Trophoblast cell (in vitro differentiated cells and primary cell): ENCODE measurements at regions not wholly inside any gene's neighbourhood (a gene's known extent, or its start where the extent isn't known, plus 50 kb on each side); places are given as distances from the start of the nearest gene placed in this dataset.

Source experiments
- DNase-seq, 2 donors: peaks; one replicate each; pipeline ENCODE4 v3.0.0-alpha.2; 2016
- H2AFZ ChIP-seq: 2 replicates; pipeline ENCODE4 v1.6.1; 2013; ENCODE audit warnings: low read length, moderate library complexity, mild to moderate bottlenecking; ENCODE audit not compliant: insufficient read depth, poor library complexity
- H2AK5ac ChIP-seq: 2 replicates; pipeline ENCODE4 v1.6.1; 2013; ENCODE audit warnings: mild to moderate bottlenecking, low read length
- H2BK120ac ChIP-seq: 2 replicates; pipeline ENCODE4 v1.6.1; 2013; ENCODE audit warnings: low read length, mild to moderate bottlenecking, moderate library complexity; ENCODE audit not compliant: insufficient read depth, poor library complexity
- H2BK12ac ChIP-seq: 2 replicates; pipeline ENCODE4 v1.6.1; 2013; ENCODE audit warnings: mild to moderate bottlenecking, low read length, moderate library complexity
- H2BK5ac ChIP-seq: 2 replicates; pipeline ENCODE4 v1.6.1; 2013; ENCODE audit warnings: low read length, low read depth, moderate library complexity, mild to moderate bottlenecking; ENCODE audit not compliant: poor library complexity
- H3K14ac ChIP-seq: 2 replicates; pipeline ENCODE4 v1.6.1; 2013; ENCODE audit warnings: mild to moderate bottlenecking, low read length
- H3K18ac ChIP-seq: 2 replicates; pipeline ENCODE4 v1.6.1; 2013; ENCODE audit warnings: mild to moderate bottlenecking, low read length
- H3K23ac ChIP-seq: 2 replicates; pipeline ENCODE4 v1.6.1; 2013; ENCODE audit warnings: low read length
- H3K27ac ChIP-seq: 2 replicates; pipeline ENCODE4 v1.5.1; 2013; ENCODE audit warnings: low read depth, mild to moderate bottlenecking, inconsistent platforms, low read length, moderate library complexity
- H3K27me3 ChIP-seq: 2 replicates; pipeline ENCODE4 v1.6.1; 2013; ENCODE audit warnings: inconsistent platforms, mild to moderate bottlenecking, low read length, moderate library complexity; ENCODE audit not compliant: insufficient read depth
- H3K36me3 ChIP-seq, 2 experiments: 1 replicate in 1 of 2; 2 replicates in 1 of 2; pipeline ENCODE4 v1.6.1; 2013; ENCODE audit warnings: low read length in 2 of 2, mild to moderate bottlenecking in 2 of 2, moderate library complexity in 1 of 2; ENCODE audit not compliant: insufficient read depth in 2 of 2, control insufficient read depth in 1 of 2
- H3K4ac ChIP-seq: 2 replicates; pipeline ENCODE4 v1.6.1; 2013; ENCODE audit warnings: low read depth, mild to moderate bottlenecking, low read length, moderate library complexity
- H3K4me1 ChIP-seq, 2 experiments: 1 replicate in 1 of 2; 2 replicates in 1 of 2; pipeline ENCODE4 v1.6.1; 2013; ENCODE audit warnings: low read length in 2 of 2, mild to moderate bottlenecking in 2 of 2, moderate library complexity in 1 of 2; ENCODE audit not compliant: insufficient read depth in 2 of 2, control insufficient read depth in 1 of 2
- H3K4me2 ChIP-seq: 2 replicates; pipeline ENCODE4 v1.6.1; 2013; ENCODE audit warnings: inconsistent platforms, mild to moderate bottlenecking, low read length, moderate library complexity
- H3K4me3 ChIP-seq: 2 replicates; pipeline ENCODE4 v1.5.1; 2013; ENCODE audit warnings: mild to moderate bottlenecking, low read depth, low read length, inconsistent platforms
- H3K79me1 ChIP-seq: one replicate; pipeline ENCODE4 v1.6.1; 2013; ENCODE audit warnings: low read length
- H3K79me2 ChIP-seq: 2 replicates; pipeline ENCODE4 v1.6.1; 2013; ENCODE audit warnings: low read length, mild to moderate bottlenecking; ENCODE audit not compliant: control insufficient read depth, insufficient read depth, poor library complexity
- H3K9ac ChIP-seq: 2 replicates; pipeline ENCODE4 v1.6.1; 2013; ENCODE audit warnings: mild to moderate bottlenecking, low read length
- H3K9me3 ChIP-seq: 2 replicates; pipeline ENCODE4 v1.6.1; 2013; ENCODE audit warnings: low read depth, mild to moderate bottlenecking, control low read depth, inconsistent platforms, low read length; ENCODE audit not compliant: insufficient read depth
- H4K12ac ChIP-seq: 2 replicates; pipeline ENCODE4 v1.6.1; 2013; ENCODE audit warnings: low read depth, mild to moderate bottlenecking, low read length, moderate library complexity
- H4K8ac ChIP-seq: 2 replicates; pipeline ENCODE4 v1.6.1; 2013; ENCODE audit warnings: low read depth, mild to moderate bottlenecking, low read length, moderate library complexity
- H4K91ac ChIP-seq: one replicate; pipeline ENCODE4 v1.6.1; 2013; ENCODE audit warnings: low read depth, mild to moderate bottlenecking, low read length, moderate library complexity
- WGBS: extraction: QIAGEN DNeasy Blood & Tissue Kit; methylation state at CpG from one replicate; pipeline ENCODE4 v1.1.7; 2013; ENCODE audit warnings: missing lambda C conversion rate; ENCODE audit not compliant: insufficient read length, insufficient coverage; ENCODE audit errors: extremely low coverage; 5-methylcytosine and 5-hydroxymethylcytosine counted together

GRCh38 chr12:83758888-83759631 is 1072.4 kb downstream of the TMTC2 start:
- WGBS = no CpG with 5 or more reads among the region's 5 CpGs
- no peak overlapping the region for H3K27ac ChIP-seq
- no peak overlapping the region for H3K4ac ChIP-seq

GRCh38 chr12:83753904-83754303 is 1067.2 kb downstream of the TMTC2 start:
- Histone ChIP-seq H3K36me3 (no peaks in the 10 kb centered on the region), H3K23ac (no peak overlapping the region), H3K27me3 (no peaks in the 10 kb centered on the region), H3K4ac (no peak overlapping the region), H4K8ac (no peak overlapping the region), H3K14ac (no peak overlapping the region), H3K4me1 (no peaks in the 10 kb centered on the region), H2BK12ac (no peak overlapping the region), H2BK5ac (no peak overlapping the region), H4K91ac (no peak overlapping the region), H3K9me3 (no peaks in the 10 kb centered on the region), H3K79me1 (no peaks in the 10 kb centered on the region), H2AFZ (no peak overlapping the region), H3K9ac (no peak overlapping the region), H2BK120ac (no peak overlapping the region), H2AK5ac (no peak overlapping the region), H3K4me2 (no peak overlapping the region), H3K27ac (no peak overlapping the region), H3K4me3 (no peak overlapping the region), H3K79me2 (no peaks in the 10 kb centered on the region), H3K18ac (no peak overlapping the region), H4K12ac (no peak overlapping the region)
- no peak for DNase-seq
- WGBS = no CpG with 5 or more reads among the region's 1 CpG

More at GRCh38 chr12:83758888-83759631, 1072.4 kb downstream of the TMTC2 start:
- Histone ChIP-seq H3K18ac (no peak overlapping the region), H3K4me2 (no peak overlapping the region), H2BK120ac (no peak overlapping the region), H3K79me2 (no peaks in the 10 kb centered on the region), H3K14ac (no peak overlapping the region), H3K9ac (no peak overlapping the region), H3K23ac (no peak overlapping the region), H2BK12ac (no peak overlapping the region), H2BK5ac (no peak overlapping the region), H3K27me3 (no peaks in the 10 kb centered on the region), H2AK5ac (no peak overlapping the region), H3K4me1 (peaks cover 3% of the 10 kb centered on the region in 2 experiments), H2AFZ (no peak overlapping the region), H3K79me1 (peaks cover 1% of the 10 kb centered on the region), H4K91ac (no peak overlapping the region), H3K4me3 (no peak overlapping the region), H4K12ac (no peak overlapping the region), H3K36me3 (no peaks in the 10 kb centered on the region), H3K9me3 (no peaks in the 10 kb centered on the region), H4K8ac (no peak overlapping the region)
- no peak for DNase-seq

GRCh38 chr12:83753205-83753604 is 1066.5 kb downstream of the TMTC2 start:
- Histone ChIP-seq H3K27ac (no peak overlapping the region), H3K18ac (no peak overlapping the region), H2AK5ac (no peak overlapping the region), H3K79me2 (no peaks in the 10 kb centered on the region), H3K4ac (no peak overlapping the region), H2BK120ac (no peak overlapping the region), H3K9ac (no peak overlapping the region), H4K12ac (no peak overlapping the region), H3K27me3 (no peaks in the 10 kb centered on the region), H2BK5ac (no peak overlapping the region), H4K91ac (no peak overlapping the region), H2AFZ (no peak overlapping the region), H3K4me3 (no peak overlapping the region), H4K8ac (no peak overlapping the region), H3K79me1 (no peaks in the 10 kb centered on the region), H3K36me3 (no peaks in the 10 kb centered on the region), H3K4me1 (no peaks in the 10 kb centered on the region), H3K23ac (no peak overlapping the region), H3K4me2 (no peak overlapping the region), H3K14ac (no peak overlapping the region), H2BK12ac (no peak overlapping the region), H3K9me3 (no peaks in the 10 kb centered on the region)
- no peak for DNase-seq
- WGBS = no CpG with 5 or more reads among the region's 3 CpGs

GRCh38 chr12:83739607-83740006 is 1052.9 kb downstream of the TMTC2 start:
- Histone ChIP-seq H4K8ac (no peak overlapping the region), H3K36me3 (no peaks in the 10 kb centered on the region), H3K27me3 (no peaks in the 10 kb centered on the region), H3K4me1 (no peaks in the 10 kb centered on the region), H3K9ac (no peak overlapping the region), H3K4ac (no peak overlapping the region), H3K18ac (no peak overlapping the region), H2BK12ac (no peak overlapping the region), H3K23ac (no peak overlapping the region), H3K79me1 (no peaks in the 10 kb centered on the region), H2BK5ac (no peak overlapping the region), H2AFZ (no peak overlapping the region), H3K79me2 (no peaks in the 10 kb centered on the region), H2AK5ac (no peak overlapping the region), H3K4me2 (no peak overlapping the region), H2BK120ac (no peak overlapping the region), H3K9me3 (no peaks in the 10 kb centered on the region), H3K14ac (no peak overlapping the region), H4K91ac (no peak overlapping the region), H4K12ac (no peak overlapping the region), H3K27ac (no peak overlapping the region), H3K4me3 (no peak overlapping the region)
- no CpG with 5 or more reads among the region's 3 CpGs for whole genome bisulfite sequencing
- DNase-seq = no peak
